GM18858 (cell line): ENCODE measurements at regions not wholly inside any gene's neighbourhood (a gene's known extent, or its start where the extent isn't known, plus 50 kb on each side); places are given as distances from the start of the nearest gene placed in this dataset.

Source experiments
- ATAC-seq: cut with Tn5 transposase; IDR thresholded peaks from one replicate; pipeline ENCODE4 v1.9.1; 2021; ENCODE audit not compliant: unreplicated experiment

DNA sequence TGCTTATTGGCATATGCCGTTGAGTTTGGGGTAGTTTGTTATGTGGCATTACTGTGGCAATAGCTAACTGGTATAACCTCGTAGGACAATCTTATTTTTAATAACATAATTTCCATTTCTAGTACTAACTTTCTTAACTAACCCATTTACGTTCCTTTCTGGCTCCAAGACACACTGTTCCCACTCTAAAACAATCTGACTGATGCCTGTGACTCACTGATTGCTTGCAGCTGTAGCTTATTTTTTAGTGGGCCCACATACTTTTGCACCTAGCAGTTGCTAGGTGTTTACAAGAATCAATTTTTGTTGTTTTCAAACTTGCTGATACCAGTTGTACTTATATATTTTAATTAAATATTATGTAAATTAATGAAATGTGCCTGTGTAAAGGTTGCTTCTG, 52.2 kb downstream of the FAT3 start:
- ATAC-seq = no peak

DNA sequence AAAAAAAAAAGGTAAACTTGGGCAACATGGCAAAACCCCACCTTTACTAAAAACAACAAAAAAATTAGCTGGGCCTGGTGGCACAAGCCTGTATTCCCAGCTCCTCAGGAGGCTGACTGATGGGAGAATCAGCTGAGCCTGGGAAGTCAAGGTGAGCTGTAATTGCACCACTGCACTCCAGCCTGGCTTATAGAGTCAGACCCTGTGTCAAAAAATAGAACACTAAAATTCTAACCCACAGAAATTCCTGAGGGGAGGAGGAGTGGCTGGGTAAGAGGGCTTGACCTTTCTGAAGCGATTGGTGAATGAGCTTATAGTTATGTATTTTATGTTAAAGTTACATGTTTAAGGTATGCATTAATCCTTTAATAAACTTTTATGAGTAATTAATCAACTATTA, 53.3 kb downstream of the FAT3 start:
- no peak for ATAC-seq

DNA sequence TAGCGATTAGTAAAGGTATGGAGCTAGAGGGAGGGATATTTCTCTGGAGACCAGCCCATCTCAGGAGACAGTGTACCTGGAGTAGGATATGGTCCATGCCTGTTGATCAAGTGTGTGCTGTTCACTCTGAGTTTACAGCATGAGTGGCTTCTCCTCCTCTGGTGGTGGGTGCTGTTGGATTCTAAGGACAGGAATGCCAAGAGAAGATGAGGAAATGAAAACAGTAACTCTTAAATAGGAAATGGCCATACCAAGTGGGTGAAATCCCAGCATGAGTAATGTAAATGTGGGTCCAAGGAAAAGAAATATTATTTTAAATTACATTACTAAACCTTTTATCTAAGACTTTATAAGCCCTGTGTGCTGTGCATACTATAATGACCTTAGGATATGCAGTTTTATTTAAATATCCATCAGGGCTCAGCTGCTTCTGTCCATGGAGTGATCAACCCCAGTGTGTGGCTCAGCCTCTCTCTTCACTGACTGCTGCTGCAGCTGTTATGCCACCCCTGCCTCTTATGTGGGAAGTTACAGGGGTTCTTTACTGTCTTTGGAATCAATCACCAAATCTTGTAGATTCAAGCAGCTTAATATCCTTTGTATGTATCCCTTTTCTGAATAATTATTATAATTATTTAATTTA, 54.3 kb downstream of the FAT3 start:
- no peak for ATAC-seq

DNA sequence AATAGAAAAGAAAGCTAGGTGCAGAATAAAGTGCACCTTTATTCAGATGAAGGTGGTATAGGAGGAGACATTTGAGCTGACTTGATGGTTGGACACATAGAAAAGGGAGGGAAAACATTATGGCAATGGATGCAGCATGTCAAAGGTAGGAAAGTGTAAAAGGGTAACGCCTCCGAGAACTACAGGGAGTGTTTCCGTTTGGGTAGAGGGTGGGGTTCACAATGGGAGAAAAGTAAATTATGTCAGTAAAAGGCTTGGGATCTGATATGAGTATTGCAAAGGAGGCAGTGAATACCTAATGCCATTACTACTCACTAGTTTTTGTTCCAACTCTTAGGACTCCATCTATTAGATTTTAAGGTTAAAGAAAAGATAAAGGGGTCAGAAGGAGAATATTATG, 59.5 kb downstream of the FAT3 start:
- no peak for ATAC-seq

DNA sequence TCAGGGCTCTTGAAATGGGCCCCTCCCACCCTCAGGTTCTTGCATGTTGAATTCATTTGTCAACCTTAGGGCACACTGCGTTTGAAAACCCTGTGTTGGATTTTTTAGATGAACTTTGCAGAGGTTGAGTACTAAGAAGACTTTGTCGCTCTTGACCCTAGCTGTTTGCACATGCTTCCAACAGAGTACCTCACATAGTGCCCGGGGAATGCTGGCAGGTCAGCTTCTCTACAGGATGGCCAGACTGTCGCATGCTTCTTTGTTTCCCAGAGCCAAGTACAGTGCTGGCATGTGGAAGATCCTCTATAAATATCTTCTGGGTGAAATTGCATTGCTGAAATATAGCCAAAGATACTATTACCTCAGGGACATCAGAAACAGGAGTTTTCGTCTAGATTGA, 59.9 kb downstream of the FAT3 start:
- no peak for ATAC-seq

DNA sequence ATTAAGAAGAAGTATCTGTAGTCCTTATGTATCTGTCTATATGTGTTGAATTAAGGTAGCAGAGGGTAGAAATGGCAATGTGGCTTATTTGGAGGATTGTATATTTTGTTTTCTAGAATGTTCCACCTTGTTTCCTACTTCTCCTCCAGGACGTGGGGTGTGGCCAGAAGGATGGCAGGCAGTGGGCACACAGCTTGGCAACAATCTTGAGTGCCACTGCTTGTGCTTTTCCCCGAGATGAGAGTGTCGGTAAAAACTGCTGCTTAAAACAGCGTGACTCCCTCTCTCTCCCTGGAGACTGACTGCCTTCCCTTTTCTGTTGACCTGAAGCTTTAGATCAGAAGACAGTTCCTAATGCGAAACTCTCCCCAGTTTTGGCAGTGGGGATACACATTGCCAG, 61.2 kb downstream of the FAT3 start:
- ATAC-seq = no peak

DNA sequence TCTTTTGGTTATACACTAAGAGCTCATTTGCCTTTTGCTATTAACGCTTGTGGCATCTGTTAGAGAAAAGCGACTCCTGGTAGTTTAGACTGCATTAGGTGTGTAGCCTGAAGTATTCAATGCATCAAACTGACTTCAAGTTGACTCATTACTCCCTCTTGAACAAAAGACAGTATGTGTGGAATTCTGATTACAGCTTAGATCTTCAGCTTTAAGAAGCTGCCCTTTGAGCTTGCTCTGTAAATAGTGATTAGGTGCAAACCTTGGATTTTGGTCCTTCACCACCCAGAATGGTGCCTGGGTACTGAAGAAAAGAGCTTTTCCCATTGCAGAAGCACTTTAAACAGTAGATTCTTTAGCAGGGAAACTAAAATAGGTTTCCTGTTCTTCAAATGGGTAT, 62.1 kb downstream of the FAT3 start:
- ATAC-seq = no peak

DNA sequence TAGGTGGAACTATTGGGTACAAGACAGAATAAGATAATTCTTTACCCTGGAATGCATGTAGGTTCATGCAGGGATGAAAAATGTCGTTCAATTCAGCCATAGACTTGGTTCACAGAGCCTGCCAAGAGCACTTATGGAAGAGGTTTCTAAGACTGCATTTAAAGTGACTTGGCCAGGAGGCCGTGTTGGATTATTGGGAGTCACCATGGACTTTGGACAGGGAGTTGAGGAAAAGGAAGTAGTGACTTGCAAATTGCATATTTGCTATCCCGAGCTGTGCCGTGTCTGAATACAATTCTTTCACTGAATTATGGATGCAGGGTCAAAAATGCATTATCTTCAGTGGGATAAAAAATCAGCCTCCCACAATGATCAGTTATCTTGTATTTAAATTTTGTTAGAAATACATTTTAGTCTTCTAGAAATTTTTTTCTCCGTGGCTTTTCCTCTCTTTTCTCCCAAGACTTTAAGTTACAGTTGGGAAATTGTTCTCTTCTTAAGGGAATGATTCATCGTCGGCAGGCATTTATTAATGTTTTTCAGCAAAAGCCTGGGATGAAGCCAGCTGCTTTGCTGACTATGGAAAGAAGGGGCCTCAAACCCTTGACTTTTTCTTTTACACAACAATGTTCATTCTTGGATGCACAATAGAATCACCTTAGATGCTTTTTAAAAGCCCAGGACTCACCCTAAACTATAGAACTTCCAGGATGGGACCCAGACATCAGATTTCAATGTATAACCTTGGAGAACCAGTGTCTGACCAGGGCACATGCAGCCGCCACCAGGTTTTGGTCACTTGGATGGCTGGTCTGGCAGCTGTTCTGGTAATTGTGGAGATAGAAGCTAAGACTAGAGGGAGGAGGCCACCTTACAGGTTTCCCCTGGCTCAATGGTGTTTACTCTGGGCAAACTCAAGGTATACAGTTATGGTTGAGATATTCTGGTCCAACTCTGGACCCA, 70.8 kb downstream of the FAT3 start:
- ATAC-seq = no peak

DNA sequence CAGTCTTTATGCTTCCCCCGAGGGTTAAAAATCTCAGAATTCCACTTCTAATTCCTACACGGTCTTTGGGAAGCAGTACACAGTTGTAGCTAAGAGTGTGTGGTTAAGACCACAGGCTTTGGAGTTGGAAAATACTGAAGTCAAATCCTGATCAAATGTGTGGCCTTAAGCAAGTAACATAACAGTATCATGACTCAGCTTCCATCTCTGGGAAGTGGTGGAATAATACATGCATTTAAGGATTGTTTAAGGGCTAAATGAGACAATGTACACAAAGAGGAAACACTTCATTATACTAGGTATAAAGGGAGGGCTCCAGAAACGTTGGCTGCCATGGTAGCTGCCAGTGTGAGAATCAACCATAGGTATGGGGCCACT, 71.5 kb downstream of the FAT3 start:
- ATAC-seq = no peak

- no peak for ATAC-seq
Measured at GRCh38 chr11:92297567-92298553, 73.2 kb downstream of the FAT3 start.

GRCh38 chr11:92300876-92301275, 76.3 kb downstream of the FAT3 start:
- ATAC-seq = no peak

DNA sequence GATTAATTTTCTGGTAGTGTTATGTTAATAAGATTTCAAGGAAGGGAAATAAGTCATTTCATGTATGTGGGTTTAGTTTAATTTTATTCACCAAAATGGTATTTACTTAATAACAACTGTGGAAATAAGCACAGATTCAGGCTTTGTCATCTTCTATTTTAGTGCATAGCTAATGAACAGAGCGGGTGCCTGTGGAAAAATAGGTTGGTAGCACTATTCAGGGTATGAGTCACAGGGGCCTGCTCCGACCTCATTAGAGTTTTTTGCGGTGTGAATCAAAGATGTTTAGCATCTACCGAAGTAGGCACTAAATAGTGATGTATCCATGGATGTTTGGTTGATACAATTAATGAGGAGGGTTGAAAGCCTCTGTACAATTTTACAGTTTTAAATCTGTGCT, 78.2 kb downstream of the FAT3 start:
- ATAC-seq = no peak

- ATAC-seq = no peak
Measured at GRCh38 chr11:92304271-92304670, 79.7 kb downstream of the FAT3 start.

GRCh38 chr11:92306966-92307510, 82.4 kb downstream of the FAT3 start:
- ATAC-seq = no peak

GRCh38 chr11:92308366-92308765, 83.7 kb downstream of the FAT3 start:
- ATAC-seq = no peak

GRCh38 chr11:92311616-92312449, 87.2 kb downstream of the FAT3 start:
- ATAC-seq = no peak

DNA sequence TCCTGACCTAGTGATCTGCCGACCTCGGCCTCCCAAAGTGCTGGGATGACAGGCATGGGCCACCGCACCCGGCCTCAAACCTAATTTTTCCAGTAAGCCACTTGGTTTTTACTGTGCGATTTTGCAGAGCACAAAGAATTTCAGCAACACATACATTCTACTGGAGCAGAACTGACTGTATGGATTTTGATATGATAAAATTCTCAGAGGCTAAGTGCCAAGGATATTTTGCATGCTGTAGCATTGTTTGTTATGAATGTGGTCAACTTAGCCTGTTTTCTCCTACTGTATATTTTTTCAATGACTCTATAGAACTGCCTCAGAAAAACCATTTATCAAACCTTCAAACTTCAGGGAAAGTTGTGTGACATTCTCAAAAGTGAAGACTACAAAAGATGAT, 89.2 kb downstream of the FAT3 start:
- ATAC-seq = no peak

DNA sequence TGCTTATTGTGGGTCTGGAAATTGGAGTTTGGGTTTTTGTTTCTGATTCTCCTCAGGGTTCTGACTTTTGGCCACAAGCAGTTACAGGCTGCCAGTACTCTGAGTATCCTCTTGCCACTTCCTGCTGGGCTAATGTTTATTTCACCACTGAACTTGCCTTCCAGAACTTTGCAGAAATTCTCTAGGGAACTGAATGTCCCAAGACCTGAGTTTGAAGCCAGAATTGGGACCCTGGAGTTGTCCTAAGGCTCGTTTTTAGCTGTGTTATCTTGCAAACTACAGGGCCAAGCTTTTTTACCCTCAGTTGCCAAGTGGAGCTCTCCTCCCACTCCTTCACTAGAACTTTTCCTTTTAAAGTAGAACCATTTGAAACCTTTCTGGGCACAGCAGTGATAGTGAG, 89.9 kb downstream of the FAT3 start:
- no peak for ATAC-seq

DNA sequence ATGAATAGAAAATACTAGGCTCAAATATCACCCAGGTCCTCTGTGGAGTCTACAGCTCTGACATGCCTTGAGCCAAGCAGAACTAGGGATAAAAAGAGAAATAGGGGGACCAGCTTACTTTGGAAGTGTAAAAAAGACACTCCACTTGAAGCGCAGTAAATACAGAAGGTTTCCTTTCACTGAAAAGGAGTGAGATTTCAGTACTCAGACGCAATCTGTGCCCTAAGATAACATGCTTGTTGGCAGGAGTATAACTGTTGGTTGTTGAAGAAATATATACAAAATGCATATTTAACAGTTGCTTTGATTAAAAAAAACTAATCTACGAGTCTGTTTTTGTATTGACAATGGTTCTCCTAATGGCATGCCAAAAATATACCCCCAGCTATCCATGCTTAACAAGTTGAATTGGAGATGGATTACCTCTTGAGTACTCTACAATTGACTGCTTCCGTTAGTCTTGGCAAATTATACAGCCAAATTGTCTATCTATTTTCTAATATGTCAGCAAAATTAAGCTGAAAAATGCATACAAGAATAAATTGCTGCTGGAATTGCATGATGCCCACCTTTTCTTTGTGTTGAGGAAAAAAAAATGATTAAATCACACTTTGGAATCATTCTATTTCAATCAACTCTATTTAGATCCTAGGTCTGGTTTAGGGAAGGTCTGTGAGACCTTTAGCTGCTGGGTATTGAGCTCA, 91.6 kb downstream of the FAT3 start:
- ATAC-seq = no peak

DNA sequence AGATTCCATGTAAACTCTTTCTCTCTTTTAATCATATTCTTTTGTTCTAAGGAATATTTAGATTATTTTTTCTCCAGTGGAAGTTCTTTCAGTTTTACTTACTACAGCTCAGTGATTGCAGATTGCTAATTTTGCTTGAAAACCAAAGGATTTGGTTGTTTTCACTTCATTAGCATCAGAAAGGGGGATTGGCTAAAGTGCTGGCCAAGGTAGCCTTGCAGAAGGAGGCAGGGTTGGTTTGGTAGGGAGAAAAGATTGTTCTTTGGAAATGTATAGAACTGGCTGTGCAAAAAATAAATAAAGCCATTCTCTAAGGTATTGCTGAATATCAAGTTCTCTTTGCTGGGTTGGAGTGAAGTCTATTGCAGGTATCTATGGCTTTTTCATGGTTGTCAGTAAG, 92.6 kb downstream of the FAT3 start:
- ATAC-seq = no peak
